ENCODE measurements at regions not wholly inside any gene's neighbourhood (a gene's known extent, or its start where the extent isn't known, plus 50 kb on each side); places are given as distances from the start of the nearest gene placed in this dataset.
"Not testable (repeated sequence)": the region's sequence is repeated elsewhere in the genome, so short reads cannot be mapped to it uniquely, and the experiment has no call there.

GRCh38 chr12:91718326-91718725 is 427.3 kb downstream of the BTG1 start:
- no peak for TF ChIP-seq CTCF (conservative IDR thresholded peaks at IDR 0.05; ENCODE audit: low read length)
- no peak overlapping the region for H3K4me3 ChIP-seq (ENCODE audit: low read length)
- no peak for DNase-seq (ENCODE audit: low read depth)

- DNase-seq (ENCODE audit: low read depth), result no peak
- H3K4me3 ChIP-seq (ENCODE audit: low read length), result no peak overlapping the region
- no peak for TF ChIP-seq CTCF (conservative IDR thresholded peaks at IDR 0.05; ENCODE audit: low read length)
Measured at GRCh38 chr12:91717804-91718203, 427.8 kb downstream of the BTG1 start.

GRCh38 chr12:91711925-91712324 is 433.7 kb downstream of the BTG1 start:
- not testable (repeated sequence) for H3K4me3 ChIP-seq (ENCODE audit: low read length); DNase-seq (ENCODE audit: low read depth)

- no peak overlapping the region for H3K4me3 ChIP-seq (ENCODE audit: low read length)
- no peak for DNase-seq (ENCODE audit: low read depth)
- no peak for TF ChIP-seq CTCF (conservative IDR thresholded peaks at IDR 0.05; ENCODE audit: low read length)
Measured at GRCh38 chr12:91706466-91706865, 439.2 kb downstream of the BTG1 start.

GRCh38 chr12:91704446-91704845 is 441.2 kb downstream of the BTG1 start:
- no peak overlapping the region for H3K4me3 ChIP-seq (ENCODE audit: low read length)
- TF ChIP-seq CTCF (conservative IDR thresholded peaks at IDR 0.05; ENCODE audit: low read length), result no peak
- DNase-seq (ENCODE audit: low read depth), result no peak

- no peak for DNase-seq (ENCODE audit: low read depth)
- H3K4me3 ChIP-seq (ENCODE audit: low read length), result no peak overlapping the region
- no peak for TF ChIP-seq CTCF (conservative IDR thresholded peaks at IDR 0.05; ENCODE audit: low read length)
Measured at GRCh38 chr12:91703491-91704283, 442.0 kb downstream of the BTG1 start.

- no peak overlapping the region for H3K4me3 ChIP-seq (ENCODE audit: low read length)
- no peak for TF ChIP-seq CTCF (conservative IDR thresholded peaks at IDR 0.05; ENCODE audit: low read length)
- DNase-seq (ENCODE audit: low read depth), result no peak
Measured at GRCh38 chr12:91702843-91703425, 442.7 kb downstream of the BTG1 start.

Data from AG10803 (cell line).